Gastroesophageal sphincter (tissue), 4 donors: ENCODE measurements at regions not wholly inside any gene's neighbourhood (a gene's known extent, or its start where the extent isn't known, plus 50 kb on each side); places are given as distances from the start of the nearest gene placed in this dataset.

Experiments used
- ATAC-seq: fragments of 150-250 bp; one replicate; pipeline ENCODE4 v1.9.1; 2016; ENCODE audit warnings: mild to moderate bottlenecking, moderate library complexity
- H3K27ac ChIP-seq, 4 donors: fragments of 200-600 bp; sonication (generic) in 3 of 4; 1 replicate in 3 of 4; 2 replicates in 1 of 4; pipeline ENCODE4 v1.5.1; 2016 to 2019
- H3K27me3 ChIP-seq: fragments of 200-600 bp; sonication (generic); one replicate; pipeline ENCODE4 v1.5.1; 2019
- H3K36me3 ChIP-seq, 2 donors: fragments of 200-600 bp; sonication (generic); one replicate each; pipeline ENCODE4 v1.5.1; 2019; ENCODE audit warnings: control low read depth in 1 of 2
- H3K4me1 ChIP-seq, 3 donors: fragments of 200-600 bp; sonication (generic); 1 replicate in 2 of 3; 2 replicates in 1 of 3; pipeline ENCODE4 v1.5.1; 2016 to 2019; ENCODE audit warnings: control low read depth in 2 of 3
- H3K4me3 ChIP-seq, 2 donors: fragments of 200-600 bp; sonication (generic); one replicate each; pipeline ENCODE4 v1.5.1; 2019; ENCODE audit warnings: mild to moderate bottlenecking in 1 of 2, moderate library complexity in 1 of 2
- H3K9me3 ChIP-seq, 3 donors: fragments of 200-600 bp; sonication (generic); one replicate each; pipeline ENCODE4 v1.5.1; 2017 to 2019; ENCODE audit warnings: control low read depth in 2 of 3
- EP300 ChIP-seq: sonication (generic); formaldehyde crosslinking; IDR thresholded peaks from one replicate; pipeline ENCODE4 v1.6.1; 2017; ENCODE audit warnings: antibody characterized with exemption, mild to moderate bottlenecking
- POLR2A ChIP-seq, 2 donors: fragments of 450-650 bp; IDR thresholded peaks; one replicate each; pipeline ENCODE4 v1.6.1; 2017; ENCODE audit warnings: antibody characterized with exemption in 2 of 2, mild to moderate bottlenecking in 2 of 2, moderate library complexity in 1 of 2
- POLR2AphosphoS5 ChIP-seq: sonication (generic); formaldehyde crosslinking; IDR thresholded peaks from one replicate; pipeline ENCODE4 v1.6.1; 2017; ENCODE audit warnings: antibody characterized with exemption
- WGBS, 2 donors: methylation state at CpG; one replicate each; pipeline ENCODE4 v1.1.5; 2018; ENCODE audit warnings: low coverage in 1 of 2; 5-methylcytosine and 5-hydroxymethylcytosine counted together
- TF ChIP-seq, protein P1 (sequence below), 4 experiments: fragments of 200-600 bp in 2 of 4; fragments of 450-650 bp in 2 of 4; sonication (generic) in 1 of 4; IDR thresholded peaks; one replicate each; pipeline ENCODE4 v1.5.1; 2017 to 2019; ENCODE audit warnings: antibody characterized with exemption in 4 of 4, mild to moderate bottlenecking in 2 of 4, moderate library complexity in 2 of 4

DNA sequence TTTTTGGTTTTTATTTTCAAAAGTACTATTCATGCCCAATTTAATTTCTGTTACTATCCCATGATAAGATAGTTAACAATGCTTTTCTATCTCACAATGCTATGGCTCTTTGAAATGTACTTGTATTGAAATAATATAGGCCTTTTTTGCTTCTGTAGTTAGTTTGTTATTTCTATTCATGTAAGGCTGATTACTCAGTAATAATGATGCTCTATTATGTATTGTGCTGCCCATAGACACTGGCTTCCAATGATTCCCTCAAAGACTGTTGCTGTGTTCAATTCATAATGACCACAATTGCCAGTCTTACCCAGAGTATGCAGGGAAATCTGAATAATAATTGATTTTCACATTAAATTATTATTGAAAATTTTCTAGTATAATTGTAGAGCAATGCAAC lies 155.5 kb upstream of the POT1 start:
- Histone ChIP-seq H3K9me3 (no peaks in the 10 kb centered on the region), H3K4me3 (no peak overlapping the region)
- ATAC-seq: no peak

DNA sequence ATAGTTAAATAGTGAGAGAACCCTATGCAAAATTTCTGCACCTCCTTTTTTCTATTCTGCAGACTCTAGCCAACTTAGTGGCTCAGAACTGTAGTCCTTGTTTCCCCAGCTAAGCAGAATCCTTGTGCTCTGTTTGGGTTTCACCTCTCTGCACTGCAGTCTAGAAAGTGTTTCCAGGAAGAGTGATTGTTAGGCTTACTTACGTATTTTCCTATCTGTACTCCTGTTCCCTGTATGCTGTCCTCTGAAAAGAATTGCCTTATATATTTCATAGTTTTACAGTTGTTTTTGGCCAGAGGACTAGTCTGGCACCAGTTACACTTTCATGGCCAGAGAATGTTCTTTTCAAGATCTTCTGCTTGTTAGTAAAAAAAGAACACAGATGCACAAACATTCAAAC lies 154.6 kb upstream of the POT1 start:
- Histone ChIP-seq H3K9me3 (no peaks in the 10 kb centered on the region), H3K36me3 (no peaks in the 10 kb centered on the region), H3K27me3 (no peaks in the 10 kb centered on the region), H3K4me1 (no peaks in the 10 kb centered on the region), H3K27ac (no peak overlapping the region), H3K4me3 (no peak overlapping the region)
- 33 to 42% methylated on average over 1 of the region's 1 CpG for WGBS, 2 donors
- TF ChIP-seq POLR2AphosphoS5: no peak
- TF ChIP-seq EP300: no peak
- TF ChIP-seq POLR2A (IDR thresholded peaks at IDR 0.05): no peak
- TF ChIP-seq, protein P1, sequence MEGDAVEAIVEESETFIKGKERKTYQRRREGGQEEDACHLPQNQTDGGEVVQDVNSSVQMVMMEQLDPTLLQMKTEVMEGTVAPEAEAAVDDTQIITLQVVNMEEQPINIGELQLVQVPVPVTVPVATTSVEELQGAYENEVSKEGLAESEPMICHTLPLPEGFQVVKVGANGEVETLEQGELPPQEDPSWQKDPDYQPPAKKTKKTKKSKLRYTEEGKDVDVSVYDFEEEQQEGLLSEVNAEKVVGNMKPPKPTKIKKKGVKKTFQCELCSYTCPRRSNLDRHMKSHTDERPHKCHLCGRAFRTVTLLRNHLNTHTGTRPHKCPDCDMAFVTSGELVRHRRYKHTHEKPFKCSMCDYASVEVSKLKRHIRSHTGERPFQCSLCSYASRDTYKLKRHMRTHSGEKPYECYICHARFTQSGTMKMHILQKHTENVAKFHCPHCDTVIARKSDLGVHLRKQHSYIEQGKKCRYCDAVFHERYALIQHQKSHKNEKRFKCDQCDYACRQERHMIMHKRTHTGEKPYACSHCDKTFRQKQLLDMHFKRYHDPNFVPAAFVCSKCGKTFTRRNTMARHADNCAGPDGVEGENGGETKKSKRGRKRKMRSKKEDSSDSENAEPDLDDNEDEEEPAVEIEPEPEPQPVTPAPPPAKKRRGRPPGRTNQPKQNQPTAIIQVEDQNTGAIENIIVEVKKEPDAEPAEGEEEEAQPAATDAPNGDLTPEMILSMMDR (IDR thresholded peaks at IDR 0.05): no peak
- no peak for ATAC-seq

More for the DNA sequence above, 155.5 kb upstream of the POT1 start:
- no peak overlapping the region for H3K27ac ChIP-seq
- H3K4me1 ChIP-seq: no peaks in the 10 kb centered on the region
- no peaks in the 10 kb centered on the region for H3K27me3 ChIP-seq
- TF ChIP-seq, protein P1 (IDR thresholded peaks at IDR 0.05): no peak
- TF ChIP-seq POLR2AphosphoS5 (no peak), EP300 (no peak), POLR2A (IDR thresholded peaks at IDR 0.05) (no peak)
- no peaks in the 10 kb centered on the region for H3K36me3 ChIP-seq

DNA sequence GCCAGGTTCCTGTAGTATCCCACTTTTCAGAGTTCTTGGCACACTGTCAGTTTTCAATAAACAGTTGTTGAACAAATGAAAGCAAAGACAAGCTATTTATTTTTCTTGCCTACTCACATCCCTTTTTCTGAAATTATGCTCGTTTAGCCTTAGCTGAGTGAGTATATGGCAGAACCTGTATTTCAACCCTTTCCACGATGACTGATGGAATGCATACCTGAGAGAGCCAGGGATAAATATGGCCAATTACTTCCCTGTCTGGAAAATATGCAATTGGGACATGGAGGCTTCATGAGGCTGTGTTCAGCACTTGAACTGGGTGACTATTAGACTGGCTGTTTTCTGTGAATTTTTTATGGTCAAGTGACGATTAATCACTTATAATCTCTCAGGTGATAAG lies 144.5 kb upstream of the POT1 start:
- no peak overlapping the region for H3K4me3 ChIP-seq
- ATAC-seq: no peak
- WGBS, 2 donors: 51 to 60% methylated on average over 3 of the region's 3 CpGs
- H3K4me1 ChIP-seq: no peaks in the 10 kb centered on the region
- no peaks in the 10 kb centered on the region for H3K27me3 ChIP-seq
- TF ChIP-seq, protein P1 (IDR thresholded peaks at IDR 0.05): no peak
- TF ChIP-seq POLR2AphosphoS5 (no peak), POLR2A (IDR thresholded peaks at IDR 0.05) (no peak), EP300 (no peak)
- no peak overlapping the region for H3K27ac ChIP-seq
- no peaks in the 10 kb centered on the region for H3K36me3 ChIP-seq
- H3K9me3 ChIP-seq: no peaks in the 10 kb centered on the region

DNA sequence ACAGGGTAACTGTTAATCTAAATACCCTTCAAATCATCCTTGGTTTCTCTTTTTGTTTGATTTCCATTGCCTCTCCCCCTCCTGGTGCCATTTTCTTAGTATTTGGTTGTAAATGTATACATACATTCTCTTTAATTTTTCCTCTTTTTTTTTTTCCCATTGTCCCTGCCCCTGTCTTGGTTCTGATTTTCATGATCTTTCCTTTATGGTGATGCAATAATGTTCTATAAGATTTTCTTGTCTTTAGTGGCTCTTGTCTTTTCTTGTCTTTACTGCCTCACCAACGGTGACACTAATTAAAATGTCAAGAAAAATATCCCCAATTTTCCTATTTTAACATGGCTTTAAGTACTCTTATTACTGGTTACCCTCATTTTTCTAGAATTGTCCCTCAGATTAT lies 135.9 kb upstream of the POT1 start:
- 83% methylated on average over 1 of the region's 1 CpG; no CpG with 5 or more reads in 1 of the 2 donors for WGBS, 2 donors
- ATAC-seq: no peak
- no peaks in the 10 kb centered on the region for H3K4me1 ChIP-seq
- no peak for TF ChIP-seq EP300
- TF ChIP-seq POLR2AphosphoS5: no peak
- TF ChIP-seq, protein P1 (IDR thresholded peaks at IDR 0.05): no peak
- no peak for TF ChIP-seq POLR2A (IDR thresholded peaks at IDR 0.05)
- no peak overlapping the region for H3K27ac ChIP-seq
- H3K9me3 ChIP-seq: no peaks in the 10 kb centered on the region
- no peaks in the 10 kb centered on the region for H3K27me3 ChIP-seq
- no peaks in the 10 kb centered on the region for H3K36me3 ChIP-seq
- H3K4me3 ChIP-seq: no peak overlapping the region

DNA sequence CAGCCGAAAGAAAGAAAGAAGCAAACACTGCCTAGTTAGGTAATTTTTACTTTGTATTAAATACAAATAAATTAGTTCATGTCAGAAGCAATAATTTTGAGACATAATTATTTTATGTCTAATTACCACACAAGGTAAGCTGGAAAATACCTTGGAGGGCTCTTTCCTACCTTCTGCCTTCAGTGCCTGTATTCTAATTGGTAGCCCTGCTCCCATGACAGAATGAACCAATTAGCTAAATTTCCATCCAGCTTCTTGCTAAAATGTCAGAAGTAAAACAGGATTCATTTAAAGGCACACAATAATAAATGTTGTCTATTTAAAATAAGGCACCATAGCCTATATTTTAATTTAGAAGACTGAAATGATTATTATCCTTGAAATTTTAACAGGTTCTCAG lies 135.4 kb upstream of the POT1 start:
- no peak for TF ChIP-seq EP300
- TF ChIP-seq POLR2AphosphoS5: no peak
- no peak for TF ChIP-seq POLR2A (IDR thresholded peaks at IDR 0.05)
- TF ChIP-seq, protein P1 (IDR thresholded peaks at IDR 0.05): no peak
- Histone ChIP-seq H3K4me3 (no peak overlapping the region), H3K27me3 (no peaks in the 10 kb centered on the region), H3K36me3 (no peaks in the 10 kb centered on the region), H3K27ac (no peak overlapping the region), H3K9me3 (no peaks in the 10 kb centered on the region), H3K4me1 (no peaks in the 10 kb centered on the region)
- no peak for ATAC-seq
- WGBS, 2 donors: 80 to 95% methylated on average over 1 of the region's 1 CpG
